ENCODE measurements at regions not wholly inside any gene's neighbourhood (a gene's known extent, or its start where the extent isn't known, plus 50 kb on each side); places are given as distances from the start of the nearest gene placed in this dataset.

DNA sequence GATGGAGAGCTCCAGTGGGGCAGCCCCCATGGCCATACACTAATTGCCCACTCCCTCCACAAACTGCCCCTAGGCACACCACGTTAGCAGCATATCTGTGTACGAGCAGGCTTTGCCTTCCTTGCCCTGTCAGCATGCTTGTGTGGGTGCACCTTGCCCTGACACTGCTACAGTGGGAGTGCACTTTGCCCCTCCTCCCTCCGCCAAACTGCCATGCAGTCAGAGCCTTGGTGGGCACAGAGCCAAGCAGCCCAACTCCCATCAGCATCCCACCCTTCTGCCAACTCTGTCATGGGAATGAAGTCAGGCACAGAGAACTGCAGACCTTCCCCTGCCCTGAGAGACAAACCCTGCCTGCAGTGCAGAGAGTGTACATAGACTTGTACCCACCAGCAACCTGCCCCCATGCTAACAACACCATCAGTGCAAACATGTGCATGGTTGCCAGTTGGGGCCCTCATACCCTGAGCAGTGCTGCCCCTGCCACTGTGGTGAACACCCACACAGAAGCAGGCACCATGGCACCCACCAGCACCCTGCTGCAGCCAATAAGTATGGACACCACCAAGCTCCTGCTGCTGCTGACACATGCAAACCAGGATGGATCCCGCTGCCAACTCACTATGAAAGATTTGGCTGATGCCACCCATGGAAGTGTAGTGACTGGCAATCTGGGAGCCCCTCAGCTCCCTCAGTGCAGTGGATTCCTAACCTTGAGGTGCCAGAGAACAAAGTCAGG, 1197.7 kb upstream of the CELF2 start:
- H3K4me3 ChIP-seq (ENCODE audit: low read depth, low read length), result no peak overlapping the region
- H3K4me1 ChIP-seq, result no peaks in the 10 kb centered on the region
- DNase-seq, result no peak
- no peaks in the 10 kb centered on the region for H3K36me3 ChIP-seq
- no peaks in the 10 kb centered on the region; the same call in 1 of the 2 replicates for H3K9me3 ChIP-seq
- TF ChIP-seq, protein P1, sequence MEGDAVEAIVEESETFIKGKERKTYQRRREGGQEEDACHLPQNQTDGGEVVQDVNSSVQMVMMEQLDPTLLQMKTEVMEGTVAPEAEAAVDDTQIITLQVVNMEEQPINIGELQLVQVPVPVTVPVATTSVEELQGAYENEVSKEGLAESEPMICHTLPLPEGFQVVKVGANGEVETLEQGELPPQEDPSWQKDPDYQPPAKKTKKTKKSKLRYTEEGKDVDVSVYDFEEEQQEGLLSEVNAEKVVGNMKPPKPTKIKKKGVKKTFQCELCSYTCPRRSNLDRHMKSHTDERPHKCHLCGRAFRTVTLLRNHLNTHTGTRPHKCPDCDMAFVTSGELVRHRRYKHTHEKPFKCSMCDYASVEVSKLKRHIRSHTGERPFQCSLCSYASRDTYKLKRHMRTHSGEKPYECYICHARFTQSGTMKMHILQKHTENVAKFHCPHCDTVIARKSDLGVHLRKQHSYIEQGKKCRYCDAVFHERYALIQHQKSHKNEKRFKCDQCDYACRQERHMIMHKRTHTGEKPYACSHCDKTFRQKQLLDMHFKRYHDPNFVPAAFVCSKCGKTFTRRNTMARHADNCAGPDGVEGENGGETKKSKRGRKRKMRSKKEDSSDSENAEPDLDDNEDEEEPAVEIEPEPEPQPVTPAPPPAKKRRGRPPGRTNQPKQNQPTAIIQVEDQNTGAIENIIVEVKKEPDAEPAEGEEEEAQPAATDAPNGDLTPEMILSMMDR (IDR thresholded peaks at IDR 0.05; ENCODE audit: low read depth, low read length), result no peak
- H3K27me3 ChIP-seq, result no peaks in the 10 kb centered on the region

DNA sequence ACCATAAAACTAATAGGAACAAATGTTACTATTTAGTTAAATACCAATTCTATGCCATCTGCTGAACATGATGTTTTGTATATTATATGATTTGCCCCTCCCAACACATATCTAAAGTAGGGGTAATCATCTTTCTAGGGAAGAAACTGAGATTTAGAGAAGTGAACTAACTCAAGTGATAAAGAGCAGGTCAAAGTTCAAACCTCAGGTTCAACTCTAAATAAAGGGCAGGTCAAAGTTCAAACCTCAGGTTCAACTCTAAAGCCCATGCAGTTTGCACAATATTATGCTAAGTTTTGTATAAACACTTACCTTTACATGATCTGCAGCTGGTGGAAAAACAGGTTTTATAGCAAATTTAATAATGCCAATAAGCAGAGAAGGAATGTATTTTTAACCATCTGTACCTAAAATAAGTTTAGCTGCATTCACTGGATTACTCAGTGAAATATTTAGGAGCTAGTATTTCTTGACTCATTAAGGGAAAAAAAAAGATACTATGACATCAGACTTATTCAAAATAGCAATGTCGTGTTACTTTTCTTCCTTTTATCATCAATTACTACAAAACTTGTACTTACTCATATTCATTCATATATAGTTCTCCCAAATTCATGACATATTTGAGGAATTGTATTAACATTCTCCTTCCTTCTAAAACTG, 1194.3 kb upstream of the CELF2 start:
- no peaks in the 10 kb centered on the region for H3K36me3 ChIP-seq
- DNase-seq, result no peak
- TF ChIP-seq, protein P1 (IDR thresholded peaks at IDR 0.05; ENCODE audit: low read depth, low read length), result no peak
- no peaks in the 10 kb centered on the region for H3K27me3 ChIP-seq
- no peaks in the 10 kb centered on the region for H3K4me1 ChIP-seq
- H3K9me3 ChIP-seq, result no peaks in the 10 kb centered on the region; the same call in 1 of the 2 replicates
- H3K4me3 ChIP-seq (ENCODE audit: low read depth, low read length), result no peak overlapping the region

DNA sequence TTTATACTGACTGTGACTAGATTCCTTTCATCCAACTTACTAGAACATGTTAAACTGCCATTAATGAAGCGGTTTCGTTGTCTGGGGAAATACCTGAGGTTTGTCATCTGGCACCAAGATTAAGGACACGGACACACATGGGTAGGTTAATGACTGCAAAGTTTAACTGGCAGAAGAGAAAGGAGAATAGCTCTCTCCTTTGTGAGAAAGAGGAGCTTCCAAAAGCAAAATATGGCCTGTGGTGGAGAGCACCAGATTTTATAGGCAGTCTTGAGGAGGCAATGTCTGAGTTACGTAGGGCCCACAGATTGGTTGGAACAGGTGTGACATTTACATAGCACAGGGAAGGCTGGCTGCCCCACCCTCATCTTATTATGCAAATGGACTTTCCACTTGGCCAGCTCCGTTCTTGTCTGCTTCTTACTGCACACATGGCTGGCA, 1193.0 kb upstream of the CELF2 start:
- Histone ChIP-seq H3K4me1 (no peaks in the 10 kb centered on the region), H3K9me3 (no peaks in the 10 kb centered on the region; the same call in 1 of the 2 replicates), H3K36me3 (no peaks in the 10 kb centered on the region), H3K4me3 (ENCODE audit: low read depth, low read length) (no peak overlapping the region), H3K27me3 (no peaks in the 10 kb centered on the region)
- no peak for DNase-seq
- TF ChIP-seq, protein P1 (IDR thresholded peaks at IDR 0.05; ENCODE audit: low read depth, low read length), result no peak

DNA sequence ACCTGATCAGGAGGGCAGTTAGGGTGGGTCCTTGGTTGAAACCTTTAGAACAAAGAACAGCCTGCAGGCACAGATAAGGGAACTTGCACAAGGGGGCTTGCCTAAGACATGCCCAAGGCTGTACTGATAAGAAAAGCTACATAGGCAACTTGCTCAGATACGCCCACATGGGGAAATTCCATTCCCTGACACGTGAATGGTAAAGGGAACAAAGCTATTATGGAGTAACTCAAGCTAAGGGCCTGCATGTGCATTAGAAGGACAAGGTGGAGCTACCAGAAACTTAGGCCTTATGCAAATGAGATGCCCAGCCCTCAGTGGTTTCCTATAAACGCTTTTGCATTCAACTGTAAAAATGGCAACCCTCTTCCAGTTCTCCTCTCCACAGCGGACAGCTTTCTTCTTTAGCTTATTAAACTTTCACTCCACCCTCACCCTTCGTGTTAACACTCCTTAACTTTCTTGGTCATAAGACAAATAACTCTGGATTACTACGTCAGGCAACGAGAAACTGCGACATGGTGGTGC, 1192.1 kb upstream of the CELF2 start:
- Histone ChIP-seq H3K4me1 (no peaks in the 10 kb centered on the region), H3K36me3 (no peaks in the 10 kb centered on the region), H3K4me3 (ENCODE audit: low read depth, low read length) (no peak overlapping the region), H3K9me3 (no peaks in the 10 kb centered on the region), H3K27me3 (no peaks in the 10 kb centered on the region)
- TF ChIP-seq, protein P1 (IDR thresholded peaks at IDR 0.05; ENCODE audit: low read depth, low read length), result no peak
- no peak for DNase-seq

DNA sequence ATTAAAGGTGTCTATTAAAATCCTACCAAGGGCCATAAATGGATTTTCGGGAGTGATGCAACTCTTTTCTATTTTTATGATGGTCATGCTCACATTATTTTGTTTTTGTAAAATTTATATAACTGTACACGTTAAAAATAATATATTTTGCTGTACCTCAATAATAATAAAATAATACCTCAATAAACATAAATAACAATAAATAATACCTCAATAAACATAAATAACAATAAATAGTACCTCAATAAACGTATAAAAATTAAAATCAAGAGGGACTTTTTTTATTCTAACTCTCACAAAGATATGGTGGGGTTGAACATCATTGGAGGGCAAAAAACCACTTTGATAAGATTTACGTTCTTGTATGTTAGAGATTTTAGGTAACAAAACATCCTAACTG, 1189.6 kb upstream of the CELF2 start:
- Histone ChIP-seq H3K4me3 (ENCODE audit: low read depth, low read length) (no peak overlapping the region), H3K36me3 (no peaks in the 10 kb centered on the region), H3K4me1 (no peaks in the 10 kb centered on the region), H3K9me3 (no peaks in the 10 kb centered on the region), H3K27me3 (no peaks in the 10 kb centered on the region)
- TF ChIP-seq, protein P1 (IDR thresholded peaks at IDR 0.05; ENCODE audit: low read depth, low read length), result no peak
- no peak for DNase-seq

DNA sequence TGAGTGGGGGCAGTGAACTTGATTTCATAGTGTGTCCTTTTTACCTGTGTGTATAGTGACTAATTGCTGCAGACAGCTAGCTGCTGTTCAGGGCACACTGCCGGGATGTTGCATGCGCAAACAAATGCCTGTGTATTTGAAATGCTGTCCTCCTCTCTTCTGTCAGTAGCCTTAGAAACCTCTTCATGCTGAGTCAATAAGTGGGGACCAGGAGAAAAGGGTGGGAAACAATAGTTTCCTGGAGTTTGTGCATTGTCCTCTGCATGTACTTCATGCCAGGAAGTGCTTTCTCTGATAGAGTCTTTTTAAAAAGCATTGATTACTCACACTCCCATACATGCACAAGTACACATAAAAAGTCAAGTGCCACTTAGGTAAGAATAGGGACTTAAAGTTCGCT, 1183.7 kb upstream of the CELF2 start:
- no peak for DNase-seq
- Histone ChIP-seq H3K27me3 (no peaks in the 10 kb centered on the region), H3K9me3 (no peaks in the 10 kb centered on the region), H3K4me1 (no peaks in the 10 kb centered on the region), H3K4me3 (ENCODE audit: low read depth, low read length) (no peak overlapping the region), H3K36me3 (no peaks in the 10 kb centered on the region)
- TF ChIP-seq, protein P1 (IDR thresholded peaks at IDR 0.05; ENCODE audit: low read depth, low read length), result no peak
